ENCODE measurements at regions not wholly inside any gene's neighbourhood (a gene's known extent, or its start where the extent isn't known, plus 50 kb on each side); places are given as distances from the start of the nearest gene placed in this dataset.

- DNase-seq (ENCODE audit: low read depth) = no peak
Measured at GRCh38 chr22:47391169-47392053, 629.0 kb downstream of the TBC1D22A start.

GRCh38 chr22:47390026-47390970 lies 627.8 kb downstream of the TBC1D22A start:
- DNase-seq (ENCODE audit: low read depth) = no peak

GRCh38 chr22:47389201-47389600 lies 626.8 kb downstream of the TBC1D22A start:
- DNase-seq (ENCODE audit: low read depth) = no peak

GRCh38 chr22:47388778-47389177 lies 626.3 kb downstream of the TBC1D22A start:
- no peak for DNase-seq (ENCODE audit: low read depth)

- DNase-seq (ENCODE audit: low read depth) = no peak
Measured at GRCh38 chr22:47388331-47388730, 625.9 kb downstream of the TBC1D22A start.

GRCh38 chr22:47386812-47387510 lies 624.5 kb downstream of the TBC1D22A start:
- DNase-seq (ENCODE audit: low read depth) = no peak

- no peak for DNase-seq (ENCODE audit: low read depth)
Measured at GRCh38 chr22:47384977-47385376, 622.5 kb downstream of the TBC1D22A start.

GRCh38 chr22:47382164-47382890 lies 619.9 kb downstream of the TBC1D22A start:
- DNase-seq (ENCODE audit: low read depth) = no peak

GRCh38 chr22:47381240-47381639 lies 618.8 kb downstream of the TBC1D22A start:
- DNase-seq (ENCODE audit: low read depth) = no peak

GRCh38 chr22:47380692-47381091 lies 618.2 kb downstream of the TBC1D22A start:
- DNase-seq (ENCODE audit: low read depth) = no peak

GRCh38 chr22:47379037-47379436 lies 616.6 kb downstream of the TBC1D22A start:
- DNase-seq (ENCODE audit: low read depth) = no peak

GRCh38 chr22:47377926-47378560 lies 615.6 kb downstream of the TBC1D22A start:
- no peak for DNase-seq (ENCODE audit: low read depth)

GRCh38 chr22:47376901-47377505 lies 614.6 kb downstream of the TBC1D22A start:
- no peak for DNase-seq (ENCODE audit: low read depth)

GRCh38 chr22:47376322-47376700 lies 613.9 kb downstream of the TBC1D22A start:
- no peak for DNase-seq (ENCODE audit: low read depth)

GRCh38 chr22:47375621-47376321 lies 613.3 kb downstream of the TBC1D22A start:
- DNase-seq (ENCODE audit: low read depth) = no peak

- no peak for DNase-seq (ENCODE audit: low read depth)
Measured at GRCh38 chr22:47374901-47375575, 612.6 kb downstream of the TBC1D22A start.

- no peak for DNase-seq (ENCODE audit: low read depth)
Measured at GRCh38 chr22:47374273-47374771, 611.9 kb downstream of the TBC1D22A start.

GRCh38 chr22:47373648-47374272 lies 611.3 kb downstream of the TBC1D22A start:
- no peak for DNase-seq (ENCODE audit: low read depth)
